ENCODE measurements at regions not wholly inside any gene's neighbourhood (a gene's known extent, or its start where the extent isn't known, plus 50 kb on each side); places are given as distances from the start of the nearest gene placed in this dataset.

DNA sequence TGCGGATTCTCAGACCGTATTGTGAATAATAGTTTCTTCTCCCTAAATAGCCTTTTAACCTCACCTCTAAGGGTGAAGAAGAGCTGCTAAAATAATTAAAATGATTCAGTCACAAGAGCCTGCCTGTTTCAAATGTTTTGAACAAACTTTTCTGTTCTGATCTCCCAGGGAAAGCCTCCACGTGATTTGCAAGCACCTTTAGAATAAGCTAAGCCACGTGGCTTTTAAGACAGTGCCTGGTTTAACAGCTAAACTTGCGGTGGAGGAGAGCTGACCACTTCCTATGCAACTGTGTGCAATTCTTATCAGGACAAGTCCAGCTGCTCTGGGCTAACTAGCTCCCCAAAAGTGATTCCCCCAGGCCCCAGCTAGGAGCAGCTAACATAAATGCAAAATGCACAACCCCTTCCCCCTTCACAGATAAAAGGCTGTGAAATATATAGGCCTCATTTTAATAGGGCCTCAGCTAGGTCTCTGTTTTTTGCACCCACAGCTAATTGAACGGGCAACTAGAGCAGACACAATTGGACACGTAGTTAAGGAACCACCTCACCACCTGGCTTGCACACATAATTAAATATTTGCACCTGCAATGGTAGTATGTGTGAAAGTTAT, 401.2 kb upstream of the NR2F2 start:
- TF ChIP-seq POLR2A (IDR thresholded peaks at IDR 0.05) = no peak
- TF ChIP-seq, protein P1, sequence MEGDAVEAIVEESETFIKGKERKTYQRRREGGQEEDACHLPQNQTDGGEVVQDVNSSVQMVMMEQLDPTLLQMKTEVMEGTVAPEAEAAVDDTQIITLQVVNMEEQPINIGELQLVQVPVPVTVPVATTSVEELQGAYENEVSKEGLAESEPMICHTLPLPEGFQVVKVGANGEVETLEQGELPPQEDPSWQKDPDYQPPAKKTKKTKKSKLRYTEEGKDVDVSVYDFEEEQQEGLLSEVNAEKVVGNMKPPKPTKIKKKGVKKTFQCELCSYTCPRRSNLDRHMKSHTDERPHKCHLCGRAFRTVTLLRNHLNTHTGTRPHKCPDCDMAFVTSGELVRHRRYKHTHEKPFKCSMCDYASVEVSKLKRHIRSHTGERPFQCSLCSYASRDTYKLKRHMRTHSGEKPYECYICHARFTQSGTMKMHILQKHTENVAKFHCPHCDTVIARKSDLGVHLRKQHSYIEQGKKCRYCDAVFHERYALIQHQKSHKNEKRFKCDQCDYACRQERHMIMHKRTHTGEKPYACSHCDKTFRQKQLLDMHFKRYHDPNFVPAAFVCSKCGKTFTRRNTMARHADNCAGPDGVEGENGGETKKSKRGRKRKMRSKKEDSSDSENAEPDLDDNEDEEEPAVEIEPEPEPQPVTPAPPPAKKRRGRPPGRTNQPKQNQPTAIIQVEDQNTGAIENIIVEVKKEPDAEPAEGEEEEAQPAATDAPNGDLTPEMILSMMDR (IDR thresholded peaks at IDR 0.05) = no peak
- Histone ChIP-seq H3K36me3 (no peaks in the 10 kb centered on the region), H3K4me1 (no peaks in the 10 kb centered on the region), H3K27me3 (no peaks in the 10 kb centered on the region), H3K9me3 (no peaks in the 10 kb centered on the region), H3K27ac (no peak overlapping the region), H3K4me3 (no peak overlapping the region)
- intact Hi-C loops (cut with DNase I; ENCODE audit: low total_unique reads) = no loop called here
- DNase-seq = no peak

GRCh38 chr15:95930659-95931375, 399.7 kb upstream of the NR2F2 start:
- H3K27ac ChIP-seq = no peak overlapping the region
- no peaks in the 10 kb centered on the region for H3K9me3 ChIP-seq
- intact Hi-C loops (cut with DNase I; ENCODE audit: low total_unique reads) = no loop called here
- no peak overlapping the region for H3K4me3 ChIP-seq
- DNase-seq = no peak
- H3K36me3 ChIP-seq = no peaks in the 10 kb centered on the region
- TF ChIP-seq POLR2A (IDR thresholded peaks at IDR 0.05) = no peak
- TF ChIP-seq, protein P1 (IDR thresholded peaks at IDR 0.05) = no peak
- no peaks in the 10 kb centered on the region for H3K27me3 ChIP-seq
- no peaks in the 10 kb centered on the region for H3K4me1 ChIP-seq

- no peak for DNase-seq
- intact Hi-C loops (cut with DNase I; ENCODE audit: low total_unique reads) = no loop called here
- Histone ChIP-seq H3K4me3 (no peak overlapping the region), H3K4me1 (no peaks in the 10 kb centered on the region), H3K9me3 (no peaks in the 10 kb centered on the region), H3K27ac (no peak overlapping the region), H3K27me3 (no peaks in the 10 kb centered on the region), H3K36me3 (no peaks in the 10 kb centered on the region)
- TF ChIP-seq, protein P1 (IDR thresholded peaks at IDR 0.05) = no peak
- TF ChIP-seq POLR2A (IDR thresholded peaks at IDR 0.05) = no peak
These were observed 398.9 kb upstream of the NR2F2 start for GRCh38 chr15:95931619-95932018.

- no peak overlapping the region for H3K27ac ChIP-seq
These were observed 398.4 kb upstream of the NR2F2 start for GRCh38 chr15:95932141-95932540.

GRCh38 chr15:95932676-95933075, 397.8 kb upstream of the NR2F2 start:
- Histone ChIP-seq H3K4me1 (peaks cover 0 to 8% of the 10 kb centered on the region in 2 donors), H3K36me3 (no peaks in the 10 kb centered on the region), H3K4me3 (no peak overlapping the region), H3K27me3 (no peaks in the 10 kb centered on the region), H3K9me3 (no peaks in the 10 kb centered on the region), H3K27ac (no peak overlapping the region)
- DNase-seq = no peak
- intact Hi-C loops (cut with DNase I; ENCODE audit: low total_unique reads) = no loop called here
- no peak for TF ChIP-seq POLR2A (IDR thresholded peaks at IDR 0.05)
- TF ChIP-seq, protein P1 (IDR thresholded peaks at IDR 0.05) = no peak

More at GRCh38 chr15:95932141-95932540, 398.4 kb upstream of the NR2F2 start:
- Histone ChIP-seq H3K27me3 (no peaks in the 10 kb centered on the region), H3K36me3 (no peaks in the 10 kb centered on the region), H3K4me3 (no peak overlapping the region), H3K4me1 (peaks cover 0 to 3% of the 10 kb centered on the region in 2 donors), H3K9me3 (no peaks in the 10 kb centered on the region)
- TF ChIP-seq, protein P1 (IDR thresholded peaks at IDR 0.05) = no peak
- no peak for TF ChIP-seq POLR2A (IDR thresholded peaks at IDR 0.05)
- intact Hi-C loops (cut with DNase I; ENCODE audit: low total_unique reads) = no loop called here
- DNase-seq = no peak

Data from uterus (tissue), 3 donors.